Stimulated activated CD8-positive, alpha-beta memory T cell treated with anti-CD3 and anti-CD28 coated beads, Interleukin-12 subunit alpha, Interleukin-12 subunit beta, amount 100 ng/mL, for 1 hour (primary cell): ENCODE measurements at regions not wholly inside any gene's neighbourhood (a gene's known extent, or its start where the extent isn't known, plus 50 kb on each side); places are given as distances from the start of the nearest gene placed in this dataset.
"Not testable (repeated sequence)": the region's sequence is repeated elsewhere in the genome, so short reads cannot be mapped to it uniquely, and the experiment has no call there.

Source experiments
- DNase-seq: peaks from one replicate; pipeline ENCODE4 v3.0.0-alpha.2; 2020; ENCODE audit warnings: low read depth

DNA sequence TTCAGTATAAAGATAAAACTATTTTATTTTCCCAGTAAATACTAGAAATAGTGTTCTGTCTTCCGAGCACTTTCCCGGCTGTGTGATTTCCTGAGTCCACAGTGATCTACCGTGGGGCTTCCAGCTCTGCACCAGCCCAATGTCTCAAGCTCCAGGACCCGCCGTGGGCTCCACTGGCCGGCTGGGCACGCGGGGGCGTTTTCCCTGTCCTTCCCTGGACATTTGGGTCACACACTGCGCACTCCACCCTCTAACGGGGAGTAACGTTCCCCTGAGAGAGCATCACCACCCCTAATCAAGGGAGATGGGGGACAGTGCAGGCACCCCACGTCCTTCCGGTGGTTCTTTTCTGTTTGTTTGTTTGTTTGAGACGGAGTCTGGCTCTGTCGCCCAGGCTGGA is 844.6 kb upstream of the FRG1 start:
- DNase-seq = no peak

DNA sequence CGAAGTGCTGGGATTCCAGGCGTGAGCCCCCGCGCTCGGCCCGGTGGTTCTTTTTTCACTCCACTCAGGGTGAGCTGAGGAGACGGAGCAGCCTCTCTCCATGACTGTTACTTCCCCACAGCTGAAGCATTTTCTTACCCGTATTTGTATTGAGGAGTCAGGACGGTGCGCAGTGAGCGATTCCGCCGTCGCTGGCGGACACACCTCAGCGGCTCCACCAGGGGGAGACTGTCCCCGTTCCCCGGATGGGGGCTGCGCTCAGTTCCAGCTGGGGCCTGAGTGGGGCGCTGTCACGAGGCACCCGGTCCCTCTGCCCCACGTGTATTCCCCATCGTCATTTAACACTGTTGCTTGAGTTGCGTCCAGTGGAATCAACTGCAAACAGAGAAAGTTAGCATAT is 844.0 kb upstream of the FRG1 start:
- no peak for DNase-seq

DNA sequence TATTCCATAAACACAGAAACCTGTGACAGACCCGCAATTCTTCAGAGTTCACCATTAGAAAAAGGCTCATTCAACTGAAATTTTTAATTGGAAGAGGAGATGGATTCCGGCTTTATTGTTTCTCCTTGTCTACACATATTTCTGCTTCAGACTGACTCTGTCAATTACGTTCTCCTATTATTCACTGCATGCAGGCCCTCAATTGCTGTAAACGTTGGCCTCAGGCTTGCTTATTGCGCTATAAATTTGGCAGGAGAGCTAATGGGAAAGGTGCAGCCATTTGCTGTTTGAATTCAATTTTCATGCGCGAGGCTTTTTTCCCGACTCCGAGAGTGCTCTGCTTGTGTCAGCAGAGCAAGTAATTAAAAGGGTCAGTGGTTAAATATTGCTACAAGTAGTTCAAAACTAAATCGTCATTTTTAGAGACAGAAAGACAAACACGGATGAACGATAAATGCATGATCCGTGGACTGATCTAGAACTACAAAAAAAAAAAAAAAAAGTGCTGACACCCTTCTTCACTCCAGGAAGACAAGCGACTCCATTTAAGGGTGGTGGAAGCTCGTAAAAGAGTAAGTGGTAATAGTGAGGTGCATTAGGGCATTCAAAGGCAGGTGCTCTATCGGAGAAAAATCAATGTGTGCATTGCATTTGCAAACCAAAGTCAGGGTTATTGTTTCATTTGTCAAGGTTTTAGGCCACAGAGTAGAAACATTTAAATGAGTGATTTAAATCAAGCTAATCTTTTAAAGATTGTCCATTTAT is 841.6 kb upstream of the FRG1 start:
- DNase-seq = no peak

DNA sequence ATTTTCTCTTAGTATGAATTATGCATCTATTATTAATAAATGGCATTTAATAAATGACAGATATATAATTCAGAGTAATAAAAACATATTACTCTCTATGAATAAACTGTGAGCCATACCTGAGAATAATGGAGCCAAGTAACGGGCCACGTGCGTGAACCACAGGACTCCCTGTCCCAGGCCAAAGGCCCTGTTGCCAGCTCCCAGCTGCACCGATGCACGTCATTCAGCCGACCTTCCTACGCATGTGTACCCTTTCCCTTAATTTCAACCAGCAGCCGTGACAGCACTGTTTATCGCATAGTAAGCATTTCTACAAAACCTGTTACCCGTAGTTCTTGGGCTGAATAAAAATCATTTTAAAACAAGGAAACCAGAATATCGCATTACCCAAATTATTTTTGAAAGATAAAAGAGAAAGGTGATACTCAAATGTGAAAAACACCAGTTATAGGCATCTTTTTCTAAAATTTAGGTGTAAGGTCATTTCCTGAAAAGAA is 827.2 kb upstream of the FRG1 start:
- no peak for DNase-seq

DNA sequence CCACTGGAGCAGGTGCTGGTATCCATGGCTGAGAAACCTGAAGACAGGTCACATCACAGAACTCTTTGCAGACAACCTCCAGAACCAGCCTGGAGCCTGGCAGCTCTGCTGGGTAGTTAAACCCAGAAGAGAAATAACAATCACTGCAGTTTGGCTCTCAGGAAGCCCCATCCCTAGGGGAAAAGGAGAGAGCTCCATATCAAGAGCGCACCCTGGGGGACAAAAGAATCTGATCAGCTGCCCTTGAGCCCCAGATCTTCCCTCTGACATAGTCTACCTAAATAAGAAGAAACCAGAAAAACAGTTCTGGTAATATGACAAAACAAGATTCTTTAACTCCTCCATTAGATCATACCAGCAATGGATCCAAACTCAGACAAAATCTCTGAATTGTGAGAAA is 823.2 kb upstream of the FRG1 start:
- DNase-seq = no peak

DNA sequence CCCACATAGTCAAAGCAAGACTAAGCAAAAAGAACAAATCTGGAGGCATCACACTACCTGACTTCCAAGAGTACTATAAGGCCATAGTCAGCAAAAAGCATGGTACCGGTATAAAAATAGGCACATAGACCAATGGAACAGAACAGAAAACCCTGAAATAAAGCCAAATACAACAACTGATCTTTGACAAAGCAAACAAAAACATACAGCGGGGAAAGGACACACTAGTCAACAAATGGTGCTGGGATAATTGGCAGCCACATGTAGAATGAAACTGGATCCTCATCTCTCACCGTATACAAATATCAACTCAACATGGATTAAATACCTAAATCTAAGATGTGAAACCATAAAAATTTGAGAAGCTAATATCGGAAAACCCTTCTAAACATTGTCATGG is 819.3 kb upstream of the FRG1 start:
- DNase-seq = no peak

DNA sequence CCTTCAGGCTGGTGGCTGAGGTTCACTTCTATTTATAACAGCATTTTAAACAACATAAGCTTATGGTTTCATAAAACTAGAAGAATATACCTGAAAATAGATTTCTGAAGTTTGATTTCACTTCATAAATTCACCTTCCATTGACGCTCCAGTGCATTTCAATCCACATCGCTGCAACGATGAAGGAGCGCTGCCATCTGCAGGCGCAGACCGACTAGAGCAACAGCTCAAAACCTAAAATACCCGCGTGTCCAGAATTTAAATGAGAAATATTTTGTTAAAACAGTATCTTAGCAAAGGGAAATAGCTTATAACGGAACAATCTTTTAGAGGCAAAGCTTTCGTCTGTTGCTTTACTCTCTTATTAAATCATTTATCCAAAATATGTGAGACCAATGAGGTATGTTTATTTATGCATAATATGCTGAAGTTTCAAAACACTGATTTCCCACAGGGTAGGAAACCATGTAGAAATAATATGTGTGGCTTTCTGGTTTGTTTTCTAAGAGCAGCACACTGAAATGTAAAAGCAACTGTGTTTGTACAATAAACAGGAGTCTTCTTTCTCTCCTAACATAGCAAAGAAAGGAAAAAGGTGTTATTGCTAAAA is 816.4 kb upstream of the FRG1 start:
- DNase-seq = no peak

DNA sequence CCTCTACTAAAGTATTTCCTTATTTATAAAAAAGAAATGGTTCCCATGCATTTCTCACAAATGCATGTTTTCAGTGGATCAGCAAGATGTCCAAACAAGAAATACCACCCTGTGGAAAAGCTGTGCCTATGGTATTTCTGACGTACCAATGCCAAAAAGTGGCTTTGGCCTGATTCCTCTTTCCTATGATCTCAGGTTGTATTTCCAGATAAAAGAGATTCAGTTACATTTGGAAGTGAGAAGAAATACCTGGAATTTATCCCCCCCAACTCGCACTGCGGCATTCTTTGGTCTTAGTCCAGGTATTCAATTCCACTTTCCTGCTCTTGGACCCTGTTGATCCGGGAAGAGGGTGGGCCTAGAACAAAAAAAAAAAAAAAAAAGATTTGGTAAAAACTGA is 815.9 kb upstream of the FRG1 start:
- no peak for DNase-seq

DNA sequence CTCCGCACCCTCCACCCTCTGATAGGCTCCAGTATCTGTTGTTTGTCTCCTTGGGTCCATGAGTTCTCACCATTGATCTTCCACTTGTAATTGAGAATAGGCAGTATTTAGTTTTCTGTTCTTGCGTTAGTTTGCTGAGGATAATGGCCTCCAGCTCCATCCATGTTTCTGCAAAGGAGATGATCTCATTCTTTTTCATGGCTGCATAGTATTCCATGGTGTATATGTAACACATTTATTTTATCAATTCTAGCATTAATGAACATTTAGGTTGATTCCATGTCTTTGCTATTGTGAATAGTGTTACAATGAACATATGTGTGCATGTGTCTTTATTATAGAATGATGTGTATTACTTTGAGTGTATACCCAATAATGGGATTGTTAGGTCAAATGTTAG is 814.6 kb upstream of the FRG1 start:
- DNase-seq = no peak

DNA sequence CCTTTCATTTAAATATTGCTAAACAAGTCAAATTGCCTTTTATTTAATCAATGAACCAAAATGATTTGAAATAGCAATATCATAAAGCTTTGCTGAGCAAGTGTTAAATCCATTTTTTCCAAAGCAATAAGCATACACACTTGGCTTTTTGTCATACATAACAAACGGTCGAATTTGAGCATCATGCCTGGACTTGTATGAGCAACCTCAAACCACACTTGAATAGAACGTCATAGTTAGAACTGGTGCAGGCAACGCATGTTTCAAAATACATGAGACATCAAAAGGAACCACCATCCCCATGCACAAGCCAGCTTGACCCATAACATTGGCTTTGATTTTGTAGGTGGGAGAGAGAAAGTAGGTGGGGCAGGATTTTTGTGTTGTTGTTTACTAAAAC is 812.3 kb upstream of the FRG1 start:
- no peak for DNase-seq

DNA sequence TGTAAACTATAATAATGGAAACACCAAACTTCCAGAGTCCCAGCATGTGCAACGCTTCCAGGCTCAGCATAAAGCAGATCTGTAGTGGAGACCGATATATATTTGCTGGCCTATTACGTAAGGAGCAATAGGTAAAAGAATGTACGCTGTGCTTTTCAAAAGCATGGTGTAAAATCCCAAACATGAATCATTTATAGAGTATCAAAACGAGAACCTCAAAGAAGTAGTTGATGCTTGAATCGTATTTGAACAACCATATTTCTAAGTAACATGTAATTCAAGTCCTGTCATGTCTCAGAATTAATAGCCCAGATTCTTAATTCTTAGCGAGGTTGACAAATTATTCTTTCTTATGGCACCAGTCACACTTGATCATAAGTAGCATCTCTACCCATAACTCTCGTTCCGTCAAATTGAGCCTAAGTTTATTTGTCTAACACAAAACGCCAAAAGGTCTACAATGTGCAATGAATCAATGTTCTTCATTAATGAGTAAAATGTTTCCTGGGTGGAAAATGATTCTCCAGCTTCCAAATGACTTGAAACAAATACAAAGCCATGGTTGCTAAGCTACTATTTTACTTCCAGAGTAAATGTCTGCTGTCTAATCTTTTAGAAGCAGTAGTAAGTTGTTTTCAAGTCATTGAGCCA is 811.5 kb upstream of the FRG1 start:
- no peak for DNase-seq

DNA sequence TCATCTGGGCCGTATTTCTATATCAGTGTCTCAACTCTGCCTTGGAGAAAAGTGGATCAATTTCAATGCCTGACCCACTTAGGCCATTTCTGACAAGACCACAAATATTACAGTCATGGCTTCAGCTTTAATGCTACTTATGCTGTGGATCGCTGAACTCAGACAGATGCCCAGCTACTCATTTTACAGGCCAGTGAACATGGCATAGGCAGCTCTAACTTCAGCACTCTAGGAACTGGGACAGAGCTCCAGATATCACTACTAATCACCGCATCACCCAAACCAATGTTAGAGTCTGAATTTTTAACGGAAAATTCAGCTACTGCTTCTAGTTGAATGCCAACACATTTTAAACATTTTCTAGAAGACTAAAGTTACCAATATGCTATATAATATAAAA is 809.6 kb upstream of the FRG1 start:
- DNase-seq = no peak

DNA sequence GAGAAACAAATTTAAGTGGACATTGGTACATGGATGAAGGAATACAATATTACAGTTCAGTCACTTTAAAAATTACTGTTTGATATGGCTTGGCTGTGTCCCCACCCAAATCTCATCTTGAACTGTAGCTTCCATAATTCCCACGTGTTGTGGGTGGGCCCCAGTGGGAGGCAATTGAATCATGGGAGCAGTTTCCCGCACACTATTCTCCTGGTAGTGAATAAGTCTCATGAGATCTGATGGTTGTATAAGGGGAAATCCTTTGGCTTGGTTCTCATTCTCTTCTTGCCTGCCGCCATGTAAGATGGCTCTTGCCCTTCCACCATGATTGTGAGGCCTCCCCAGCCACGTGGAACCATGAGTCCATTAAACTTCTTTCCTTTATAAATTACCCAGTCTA is 804.2 kb upstream of the FRG1 start:
- DNase-seq = no peak

DNA sequence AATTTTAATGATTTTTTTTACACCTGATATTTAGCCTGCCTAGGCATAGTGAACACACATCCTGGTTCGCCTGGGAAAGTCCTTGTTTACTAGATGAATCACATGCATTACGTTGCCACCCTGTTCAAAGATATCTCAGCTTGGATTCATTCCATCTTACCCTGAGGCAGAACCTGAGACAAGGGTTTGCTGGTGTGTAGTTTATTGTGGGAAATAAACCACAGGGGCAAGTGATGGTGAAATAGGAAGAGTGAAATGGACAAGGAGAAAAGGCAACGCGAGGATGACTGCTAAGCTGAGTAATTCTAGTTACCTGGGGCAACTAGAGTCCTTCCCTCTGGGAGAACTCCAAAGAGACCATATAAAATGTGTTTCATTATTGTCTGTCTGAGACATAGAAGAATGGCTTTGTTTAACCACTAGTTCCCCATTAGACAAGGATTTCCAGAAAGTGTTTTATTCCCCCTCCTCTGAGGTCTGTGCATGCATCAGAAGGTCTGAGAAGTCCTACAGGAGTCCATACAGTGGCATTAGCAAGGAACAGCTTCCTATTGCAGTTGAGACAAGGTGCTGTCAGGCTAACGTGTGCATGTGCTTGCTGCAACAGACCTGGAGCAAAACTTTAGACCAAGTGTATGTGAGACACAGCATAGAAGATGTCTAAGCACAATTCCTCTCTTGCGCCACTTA is 797.3 kb upstream of the FRG1 start:
- no peak for DNase-seq

DNA sequence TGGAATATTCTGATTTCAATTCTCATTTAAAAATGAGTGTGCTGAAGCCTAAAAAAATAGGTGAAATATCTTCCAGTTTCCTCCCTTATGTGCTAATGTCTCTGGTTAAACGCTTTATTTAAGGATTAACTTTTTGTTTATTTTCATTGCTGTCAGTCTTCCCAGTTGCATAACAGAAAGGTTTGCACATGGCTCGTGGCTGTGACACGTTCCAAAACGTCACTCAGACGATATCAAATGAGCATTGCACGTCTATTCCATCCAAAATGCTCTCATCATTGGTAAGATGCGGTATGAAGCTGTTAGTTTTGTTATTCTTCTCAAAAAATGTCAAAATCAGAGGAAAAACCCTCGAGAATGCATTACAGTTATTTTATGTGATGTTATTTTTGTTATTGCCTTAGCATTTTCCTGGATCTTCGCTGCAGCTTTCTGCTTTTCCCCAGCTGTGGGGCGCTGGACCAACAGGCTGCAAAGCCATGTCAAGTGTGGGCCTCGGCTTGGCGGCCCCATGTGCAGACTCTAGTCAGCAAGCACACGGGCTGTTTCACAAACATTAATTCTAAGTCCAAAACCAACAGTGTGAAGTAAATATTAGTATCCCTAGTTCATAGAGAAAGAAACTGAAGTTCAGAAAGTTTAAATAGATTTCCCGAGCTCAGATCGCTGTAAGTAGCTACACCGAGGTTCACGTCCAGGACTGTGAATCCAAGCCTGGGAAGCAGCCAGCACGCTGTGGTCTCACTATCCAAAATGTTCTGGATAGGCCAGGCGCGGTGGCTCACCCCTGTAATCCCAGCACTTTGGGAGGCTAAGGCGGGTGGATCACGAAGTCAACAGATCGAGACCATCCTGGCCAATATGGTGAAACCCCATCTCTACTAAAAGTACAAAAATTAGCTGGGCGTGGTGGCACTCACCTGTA is 793.4 kb upstream of the FRG1 start:
- no peak for DNase-seq

DNA sequence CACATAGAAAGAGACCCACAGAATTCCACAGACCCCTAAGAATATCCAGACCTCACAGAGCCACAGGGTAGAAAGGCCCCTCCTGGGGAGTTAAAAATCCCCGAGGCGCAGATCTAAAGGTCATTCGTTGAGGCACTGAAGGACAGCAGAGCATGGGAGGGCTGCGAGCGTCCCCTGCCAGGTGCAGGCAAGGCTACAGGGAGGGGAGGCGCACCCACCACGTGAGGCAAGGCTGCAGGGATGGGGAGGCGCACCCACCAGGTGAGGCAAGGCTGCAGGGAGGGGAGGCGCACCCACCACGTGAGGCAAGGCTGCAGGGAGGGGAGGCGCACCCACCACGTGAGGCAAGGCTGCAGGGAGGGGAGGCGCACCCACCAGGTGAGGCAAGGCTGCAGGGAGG is 785.6 kb upstream of the FRG1 start:
- not testable (repeated sequence) for DNase-seq

DNA sequence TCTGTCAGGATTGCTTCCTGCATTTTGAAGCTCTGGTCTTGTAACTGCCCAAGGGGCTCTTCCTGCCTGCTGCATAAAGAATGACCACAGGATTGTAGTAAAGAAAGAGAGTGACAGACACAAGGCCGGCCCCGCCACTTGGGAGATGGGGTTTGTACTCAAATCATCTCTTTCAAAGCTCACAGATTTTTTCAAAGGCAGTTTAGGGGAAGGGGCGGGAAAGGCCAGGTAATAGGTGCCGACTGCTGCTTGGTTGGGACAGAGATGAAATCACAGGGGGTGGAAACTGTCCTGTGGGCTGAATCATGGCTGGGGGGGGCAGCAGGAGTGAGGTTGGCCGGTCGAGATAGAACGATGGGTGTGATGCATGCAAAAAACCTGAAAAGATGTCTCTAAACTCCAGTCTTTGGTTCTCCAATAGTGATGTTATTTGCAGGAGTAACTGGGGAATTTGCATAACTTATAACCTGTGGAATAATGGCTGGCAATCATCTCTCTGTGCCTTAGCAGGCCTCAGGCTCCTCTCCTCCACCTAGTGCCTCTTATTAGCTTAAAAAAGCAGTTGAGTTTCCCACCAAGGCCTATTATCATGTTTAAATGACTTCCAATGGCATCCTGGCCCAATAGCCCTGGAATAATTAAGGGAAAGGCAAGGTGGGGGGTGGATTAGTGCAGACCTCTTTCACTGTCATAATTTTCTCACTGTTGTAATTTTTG is 778.4 kb upstream of the FRG1 start:
- DNase-seq = no peak

DNA sequence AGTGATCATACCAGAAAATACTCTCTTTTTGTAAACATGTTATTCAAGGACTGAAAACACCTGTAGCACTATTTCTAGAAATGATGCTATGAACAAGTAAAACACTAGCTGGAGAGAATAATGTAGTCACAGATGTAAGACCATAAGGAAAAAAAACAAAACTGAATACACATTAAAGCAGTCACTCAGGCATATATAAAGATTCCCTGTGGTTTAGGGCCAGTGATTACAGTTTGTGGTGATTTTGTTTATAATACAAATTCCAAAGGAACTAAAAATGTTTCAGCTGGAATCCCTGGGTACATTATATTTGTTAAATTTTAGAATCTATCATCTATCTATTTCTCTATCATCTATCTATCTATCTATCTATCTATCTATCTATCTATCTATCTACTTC is 777.8 kb upstream of the FRG1 start:
- DNase-seq = no peak

DNA sequence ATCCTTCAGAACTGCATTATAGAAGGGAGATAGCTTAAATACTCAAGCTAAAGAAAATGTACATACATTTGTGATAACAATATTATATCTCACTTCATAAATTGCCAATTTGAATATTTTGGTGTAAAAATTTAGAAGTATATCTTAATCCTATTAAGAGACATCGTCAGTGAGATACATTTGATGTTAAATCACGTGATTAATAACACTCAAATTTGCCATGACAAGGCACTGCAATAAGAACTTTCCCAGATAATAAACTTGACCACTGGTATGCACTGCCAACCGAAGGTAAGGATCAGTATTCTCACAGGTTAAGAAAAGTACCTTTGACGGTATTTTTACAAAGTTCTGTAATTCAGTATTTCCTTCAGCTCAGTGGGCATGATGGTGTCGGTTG is 764.7 kb upstream of the FRG1 start:
- DNase-seq = no peak

DNA sequence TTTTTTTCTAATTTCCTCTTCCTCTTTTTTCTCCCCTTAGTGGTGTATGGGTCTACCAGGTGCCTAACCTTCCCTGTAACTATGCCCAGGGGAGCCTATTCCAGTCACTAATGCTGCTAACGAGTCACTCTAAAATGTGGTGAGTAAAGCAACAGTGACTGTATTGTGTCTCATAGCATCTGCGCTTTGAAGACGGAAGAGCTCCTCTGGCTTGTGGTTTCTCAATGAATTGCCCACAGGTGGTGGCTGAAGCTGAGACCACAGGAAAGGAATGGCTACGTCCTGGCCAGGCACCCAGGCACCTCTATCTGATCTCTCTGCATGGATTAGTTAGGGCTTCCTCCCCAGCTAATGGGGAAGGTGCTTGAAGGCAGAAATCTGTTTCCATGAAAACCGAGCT is 763.5 kb upstream of the FRG1 start:
- no peak for DNase-seq

DNA sequence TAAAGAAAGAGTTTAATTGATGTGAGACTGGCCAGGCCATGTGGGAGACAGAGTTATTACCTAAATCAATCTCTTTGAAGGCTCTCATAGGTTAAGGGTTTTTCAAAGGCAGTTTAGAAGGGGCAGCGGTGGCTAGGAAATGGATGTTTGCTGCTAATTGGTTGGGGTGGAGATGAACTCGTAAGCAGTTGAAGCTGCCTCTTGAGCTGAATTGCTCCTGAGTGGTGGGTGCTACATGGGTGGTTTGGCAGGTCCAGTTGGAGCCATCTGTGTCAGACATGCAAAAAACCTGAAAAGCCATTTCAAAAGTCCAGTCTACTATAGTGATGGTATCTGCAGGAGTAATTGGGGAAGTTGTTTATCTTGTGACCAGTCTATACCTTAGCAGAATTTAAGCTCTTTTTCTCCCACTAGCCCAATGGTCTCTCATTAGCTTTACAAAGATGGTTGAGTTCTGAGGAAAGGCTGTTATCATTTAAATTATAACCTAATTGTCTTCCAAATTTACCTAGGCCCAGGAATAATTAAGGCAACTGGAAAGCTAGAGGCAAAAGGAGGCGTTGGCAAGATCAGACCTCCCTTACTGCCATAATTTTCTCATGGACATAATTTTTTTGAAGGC is 762.4 kb upstream of the FRG1 start:
- DNase-seq = no peak
